ENCODE measurements at regions not wholly inside any gene's neighbourhood (a gene's known extent, or its start where the extent isn't known, plus 50 kb on each side); places are given as distances from the start of the nearest gene placed in this dataset.

DNA sequence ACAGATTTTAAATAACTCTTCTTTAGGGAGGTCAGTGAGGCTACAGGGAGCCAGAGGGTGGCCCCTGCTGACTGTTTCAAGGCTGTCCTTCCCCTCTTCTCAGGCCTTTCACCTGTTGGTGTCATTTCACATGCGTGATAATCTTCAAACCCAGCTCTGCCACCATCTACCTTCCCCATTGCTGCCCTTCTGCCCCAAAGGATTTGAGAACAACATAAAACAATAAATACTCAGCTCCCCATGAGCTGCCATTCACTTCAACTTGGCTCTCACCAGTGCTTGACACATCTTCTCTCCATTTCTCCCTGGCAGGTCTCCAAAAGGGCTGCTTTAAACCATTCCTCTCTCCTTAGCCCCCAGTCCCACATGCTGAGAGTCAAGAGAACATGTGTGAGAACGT is 75.5 kb upstream of the PALM2AKAP2 start:
- intact Hi-C loops (cut with DNase I) = no loop called here
- Histone ChIP-seq H3K4me1 (ENCODE audit: control insufficient read depth in 2 of 3, insufficient read depth in 2 of 3, low read depth in 1 of 3, low read length in 3 of 3) (no peaks in the 10 kb centered on the region), H3K4me3 (ENCODE audit: low read length in 3 of 3) (no peak overlapping the region), H3K36me3 (ENCODE audit: control insufficient read depth in 2 of 3, insufficient read depth in 3 of 3, low read length in 3 of 3) (no peaks in the 10 kb centered on the region), H3K9ac (ENCODE audit: low read length in 3 of 3) (no peak overlapping the region), H3K27me3 (ENCODE audit: control insufficient read depth, insufficient read depth, low read length) (no peaks in the 10 kb centered on the region), H3K27ac (ENCODE audit: low read depth in 2 of 2, low read length in 2 of 2) (no peak overlapping the region), H3K9me3 (ENCODE audit: control insufficient read depth in 2 of 3, insufficient read depth in 1 of 3, low read length in 3 of 3) (no peaks in the 10 kb centered on the region)
- FAIRE-seq (no peak), DNase-seq (no peak)
- TF ChIP-seq, protein P1, sequence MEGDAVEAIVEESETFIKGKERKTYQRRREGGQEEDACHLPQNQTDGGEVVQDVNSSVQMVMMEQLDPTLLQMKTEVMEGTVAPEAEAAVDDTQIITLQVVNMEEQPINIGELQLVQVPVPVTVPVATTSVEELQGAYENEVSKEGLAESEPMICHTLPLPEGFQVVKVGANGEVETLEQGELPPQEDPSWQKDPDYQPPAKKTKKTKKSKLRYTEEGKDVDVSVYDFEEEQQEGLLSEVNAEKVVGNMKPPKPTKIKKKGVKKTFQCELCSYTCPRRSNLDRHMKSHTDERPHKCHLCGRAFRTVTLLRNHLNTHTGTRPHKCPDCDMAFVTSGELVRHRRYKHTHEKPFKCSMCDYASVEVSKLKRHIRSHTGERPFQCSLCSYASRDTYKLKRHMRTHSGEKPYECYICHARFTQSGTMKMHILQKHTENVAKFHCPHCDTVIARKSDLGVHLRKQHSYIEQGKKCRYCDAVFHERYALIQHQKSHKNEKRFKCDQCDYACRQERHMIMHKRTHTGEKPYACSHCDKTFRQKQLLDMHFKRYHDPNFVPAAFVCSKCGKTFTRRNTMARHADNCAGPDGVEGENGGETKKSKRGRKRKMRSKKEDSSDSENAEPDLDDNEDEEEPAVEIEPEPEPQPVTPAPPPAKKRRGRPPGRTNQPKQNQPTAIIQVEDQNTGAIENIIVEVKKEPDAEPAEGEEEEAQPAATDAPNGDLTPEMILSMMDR (IDR thresholded peaks at IDR 0.05; ENCODE audit: borderline replicate concordance, extremely low read depth, insufficient read depth) = no peak

DNA sequence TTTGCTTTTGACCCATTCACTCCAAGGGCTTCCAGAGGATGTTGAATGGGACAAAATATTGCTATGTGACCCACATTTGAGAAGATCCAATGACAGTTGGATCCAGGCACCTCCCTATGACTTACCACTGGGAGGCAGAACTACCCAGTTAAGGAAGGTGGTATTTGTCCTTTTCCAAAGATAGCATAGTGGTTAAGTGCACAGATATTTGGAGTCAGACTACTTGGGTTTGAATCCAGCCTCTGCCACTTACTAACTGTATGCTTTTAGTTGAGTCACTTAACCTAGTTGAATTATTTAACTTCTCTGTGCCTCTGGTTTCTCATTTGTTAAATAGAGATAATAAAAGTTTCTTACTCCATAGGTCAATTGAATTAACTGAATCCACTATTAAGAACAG is 74.5 kb upstream of the PALM2AKAP2 start:
- no peak for FAIRE-seq
- H3K9ac ChIP-seq (ENCODE audit: low read length in 3 of 3) = no peak overlapping the region
- H3K4me3 ChIP-seq (ENCODE audit: low read length in 3 of 3) = no peak overlapping the region
- H3K27ac ChIP-seq (ENCODE audit: low read depth in 2 of 2, low read length in 2 of 2) = no peak overlapping the region
- H3K4me1 ChIP-seq (ENCODE audit: control insufficient read depth in 2 of 3, insufficient read depth in 2 of 3, low read depth in 1 of 3, low read length in 3 of 3) = no peaks in the 10 kb centered on the region
- TF ChIP-seq, protein P1 (IDR thresholded peaks at IDR 0.05; ENCODE audit: borderline replicate concordance, extremely low read depth, insufficient read depth) = no peak
- no peak for DNase-seq
- intact Hi-C loops (cut with DNase I) = no loop called here
- H3K9me3 ChIP-seq (ENCODE audit: control insufficient read depth in 2 of 3, insufficient read depth in 1 of 3, low read length in 3 of 3) = no peaks in the 10 kb centered on the region
- no peaks in the 10 kb centered on the region for H3K36me3 ChIP-seq (ENCODE audit: control insufficient read depth in 2 of 3, insufficient read depth in 3 of 3, low read length in 3 of 3)
- H3K27me3 ChIP-seq (ENCODE audit: control insufficient read depth, insufficient read depth, low read length) = no peaks in the 10 kb centered on the region

DNA sequence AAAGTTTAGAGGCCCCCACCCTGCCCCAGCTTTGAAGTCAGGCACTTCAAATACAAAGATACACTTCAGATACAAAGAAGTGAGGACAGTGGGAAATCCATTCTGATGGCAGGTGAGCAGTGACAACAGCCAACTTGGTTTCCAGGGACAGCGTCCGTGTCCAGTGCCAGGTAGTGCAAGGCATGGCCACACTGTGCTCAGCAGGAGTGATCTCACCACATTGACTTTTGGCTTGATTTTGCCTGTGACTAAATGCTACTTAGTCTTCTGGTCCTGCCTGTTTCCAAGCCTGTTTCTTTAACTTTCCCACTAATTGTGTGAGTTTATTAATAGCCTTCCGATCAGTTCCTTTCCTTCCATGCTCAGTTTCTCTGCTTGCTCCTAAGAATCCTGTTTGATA is 72.6 kb upstream of the PALM2AKAP2 start:
- TF ChIP-seq, protein P1 (IDR thresholded peaks at IDR 0.05; ENCODE audit: borderline replicate concordance, extremely low read depth, insufficient read depth) = no peak
- FAIRE-seq (no peak), DNase-seq (no peak)
- H3K27ac ChIP-seq (ENCODE audit: low read depth in 2 of 2, low read length in 2 of 2) = no peak overlapping the region
- H3K27me3 ChIP-seq (ENCODE audit: control insufficient read depth, insufficient read depth, low read length) = no peaks in the 10 kb centered on the region
- H3K9me3 ChIP-seq (ENCODE audit: control insufficient read depth in 2 of 3, insufficient read depth in 1 of 3, low read length in 3 of 3) = no peaks in the 10 kb centered on the region
- intact Hi-C loops (cut with DNase I) = no loop called here
- H3K4me1 ChIP-seq (ENCODE audit: control insufficient read depth in 2 of 3, insufficient read depth in 2 of 3, low read depth in 1 of 3, low read length in 3 of 3) = no peaks in the 10 kb centered on the region
- no peak overlapping the region for H3K9ac ChIP-seq (ENCODE audit: low read length in 3 of 3)
- H3K36me3 ChIP-seq (ENCODE audit: control insufficient read depth in 2 of 3, insufficient read depth in 3 of 3, low read length in 3 of 3) = no peaks in the 10 kb centered on the region
- H3K4me3 ChIP-seq (ENCODE audit: low read length in 3 of 3) = no peak overlapping the region

DNA sequence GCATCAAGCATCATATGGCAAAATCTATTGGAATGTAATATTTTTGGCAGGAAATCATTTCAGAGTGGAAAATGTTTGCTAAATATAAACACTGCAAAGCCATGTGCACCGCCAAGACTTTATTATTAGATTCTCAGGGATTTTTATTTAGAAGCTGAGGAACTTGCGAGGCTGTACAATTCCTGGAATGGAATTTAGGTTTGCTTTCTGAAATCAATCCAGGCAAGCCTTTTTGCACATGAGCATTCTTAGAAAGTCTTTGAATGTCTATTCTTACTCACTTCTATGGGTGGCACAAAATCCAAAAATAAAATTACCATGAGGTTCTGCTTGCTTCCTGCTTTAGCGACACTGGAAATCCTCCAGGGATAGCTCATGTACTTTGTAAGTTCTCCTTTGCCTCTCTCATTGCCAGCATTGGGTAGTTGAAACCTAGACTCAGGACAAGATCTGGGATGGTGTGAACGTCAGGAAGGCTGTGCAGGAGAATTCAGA is 71.5 kb upstream of the PALM2AKAP2 start:
- Histone ChIP-seq H3K27ac (ENCODE audit: low read depth in 2 of 2, low read length in 2 of 2) (no peak overlapping the region), H3K27me3 (ENCODE audit: control insufficient read depth, insufficient read depth, low read length) (no peaks in the 10 kb centered on the region), H3K4me3 (ENCODE audit: low read length in 3 of 3) (no peak overlapping the region), H3K9ac (ENCODE audit: low read length in 3 of 3) (no peak overlapping the region), H3K9me3 (ENCODE audit: control insufficient read depth in 2 of 3, insufficient read depth in 1 of 3, low read length in 3 of 3) (no peaks in the 10 kb centered on the region), H3K4me1 (ENCODE audit: control insufficient read depth in 2 of 3, insufficient read depth in 2 of 3, low read depth in 1 of 3, low read length in 3 of 3) (no peaks in the 10 kb centered on the region), H3K36me3 (ENCODE audit: control insufficient read depth in 2 of 3, insufficient read depth in 3 of 3, low read length in 3 of 3) (no peaks in the 10 kb centered on the region)
- DNase-seq (no peak), FAIRE-seq (no peak)
- TF ChIP-seq, protein P1 (IDR thresholded peaks at IDR 0.05; ENCODE audit: borderline replicate concordance, extremely low read depth, insufficient read depth) = no peak
- intact Hi-C loops (cut with DNase I) = no loop called here

All from kidney (tissue), 13 donors.